ENCODE measurements at regions not wholly inside any gene's neighbourhood (a gene's known extent, or its start where the extent isn't known, plus 50 kb on each side); places are given as distances from the start of the nearest gene placed in this dataset.
"Not testable (repeated sequence)": the region's sequence is repeated elsewhere in the genome, so short reads cannot be mapped to it uniquely, and the experiment has no call there.

DNA sequence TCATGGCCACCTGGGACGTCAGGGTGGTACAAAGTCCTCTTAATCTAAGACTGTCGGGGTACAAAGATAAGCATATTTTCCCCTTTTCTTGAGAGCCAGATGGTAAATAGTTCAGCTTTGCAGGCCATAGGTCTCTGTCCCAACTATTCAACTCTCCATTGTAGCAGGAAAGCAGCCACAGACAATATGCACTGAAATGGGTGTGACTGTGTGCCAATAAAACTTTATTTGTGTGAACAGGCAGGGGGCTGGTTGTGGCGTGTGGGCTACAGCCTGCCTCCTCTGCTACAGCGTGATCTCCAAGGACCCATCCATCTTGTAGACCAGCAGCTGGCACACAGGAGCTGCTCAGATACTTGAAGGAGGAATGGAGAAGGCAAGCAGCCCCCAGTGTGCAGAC, 73.2 kb upstream of the CLEC6A start:
- TF ChIP-seq, protein P1, sequence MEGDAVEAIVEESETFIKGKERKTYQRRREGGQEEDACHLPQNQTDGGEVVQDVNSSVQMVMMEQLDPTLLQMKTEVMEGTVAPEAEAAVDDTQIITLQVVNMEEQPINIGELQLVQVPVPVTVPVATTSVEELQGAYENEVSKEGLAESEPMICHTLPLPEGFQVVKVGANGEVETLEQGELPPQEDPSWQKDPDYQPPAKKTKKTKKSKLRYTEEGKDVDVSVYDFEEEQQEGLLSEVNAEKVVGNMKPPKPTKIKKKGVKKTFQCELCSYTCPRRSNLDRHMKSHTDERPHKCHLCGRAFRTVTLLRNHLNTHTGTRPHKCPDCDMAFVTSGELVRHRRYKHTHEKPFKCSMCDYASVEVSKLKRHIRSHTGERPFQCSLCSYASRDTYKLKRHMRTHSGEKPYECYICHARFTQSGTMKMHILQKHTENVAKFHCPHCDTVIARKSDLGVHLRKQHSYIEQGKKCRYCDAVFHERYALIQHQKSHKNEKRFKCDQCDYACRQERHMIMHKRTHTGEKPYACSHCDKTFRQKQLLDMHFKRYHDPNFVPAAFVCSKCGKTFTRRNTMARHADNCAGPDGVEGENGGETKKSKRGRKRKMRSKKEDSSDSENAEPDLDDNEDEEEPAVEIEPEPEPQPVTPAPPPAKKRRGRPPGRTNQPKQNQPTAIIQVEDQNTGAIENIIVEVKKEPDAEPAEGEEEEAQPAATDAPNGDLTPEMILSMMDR (IDR thresholded peaks at IDR 0.05; ENCODE audit: low read depth, low read length, missing input control): not testable (repeated sequence)
- TF ChIP-seq GABPA (IDR thresholded peaks at IDR 0.05 in 1 of 2, conservative IDR thresholded peaks at IDR 0.05 in 1 of 2); EGR1 (IDR thresholded peaks at IDR 0.05; ENCODE audit: low read depth in 2 of 2); TAF1 (conservative IDR thresholded peaks at IDR 0.05): not testable (repeated sequence)
